H1 (cell line): ENCODE measurements at regions not wholly inside any gene's neighbourhood (a gene's known extent, or its start where the extent isn't known, plus 50 kb on each side); places are given as distances from the start of the nearest gene placed in this dataset.

ENCODE experiments used
- JUN ChIP-seq: IDR thresholded peaks from 2 replicates; pipeline ENCODE4 v1.6.1; 2011; ENCODE audit warnings: low read depth, mild to moderate bottlenecking, improper control_type of control experiment, low read length
- RXRA ChIP-seq: IDR thresholded peaks from 2 replicates; pipeline ENCODE4 v1.6.1; 2011; ENCODE audit warnings: low read depth, mild to moderate bottlenecking, low read length, moderate library complexity; ENCODE audit not compliant: insufficient read depth
- SP4 ChIP-seq: IDR thresholded peaks from 2 replicates; pipeline ENCODE4 v1.6.1; 2012; ENCODE audit warnings: low read length, inconsistent platforms

DNA sequence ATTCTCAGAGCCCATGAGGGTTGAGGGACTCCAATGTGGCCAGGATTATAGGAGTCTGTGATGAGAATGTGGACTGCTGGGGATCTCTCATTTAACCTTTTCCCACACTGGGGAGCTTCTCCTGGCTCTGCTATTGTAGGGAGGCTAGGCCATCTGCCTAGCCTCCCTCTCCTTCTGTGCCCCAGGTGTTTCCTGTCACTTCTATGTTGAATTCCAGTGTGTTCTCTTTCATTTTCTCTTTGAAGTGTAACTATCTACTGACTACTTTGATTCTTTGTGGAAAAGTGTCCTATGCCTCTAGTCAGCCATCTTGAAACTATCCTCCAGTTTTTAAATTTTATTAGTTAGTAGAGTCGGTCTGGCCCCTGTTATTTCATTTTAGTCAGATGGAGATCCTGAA is 53.4 kb upstream of the ABCD2 start (continued):
- TF ChIP-seq RXRA (no peak), JUN (no peak), SP4 (no peak)
